Endodermal cell (in vitro differentiated cells): ENCODE measurements at regions not wholly inside any gene's neighbourhood (a gene's known extent, or its start where the extent isn't known, plus 50 kb on each side); places are given as distances from the start of the nearest gene placed in this dataset.

Experiments used
- DNase-seq: peaks from one replicate; pipeline ENCODE4 v3.0.0-alpha.2; 2017
- H3K27ac ChIP-seq: 2 replicates; pipeline ENCODE4 v1.5.1; 2013; ENCODE audit warnings: mild to moderate bottlenecking, low read depth, low read length, moderate library complexity
- H3K27me3 ChIP-seq: 2 replicates; pipeline ENCODE4 v1.6.1; 2013; ENCODE audit warnings: mild to moderate bottlenecking, low read length, moderate library complexity; ENCODE audit not compliant: insufficient read depth, control insufficient read depth, poor library complexity, severe bottlenecking
- H3K36me3 ChIP-seq: 2 replicates; pipeline ENCODE4 v1.7.0; 2013; ENCODE audit warnings: mild to moderate bottlenecking, low read length, moderate library complexity; ENCODE audit not compliant: control insufficient read depth, insufficient read depth
- H3K4me1 ChIP-seq: one replicate; pipeline ENCODE4 v1.7.0; 2013; ENCODE audit warnings: low read length; ENCODE audit not compliant: control insufficient read depth, insufficient read depth
- H3K4me3 ChIP-seq: 2 replicates; pipeline ENCODE4 v1.5.1; 2013; ENCODE audit warnings: mild to moderate bottlenecking, low read length, moderate library complexity
- H3K9ac ChIP-seq: 2 replicates; pipeline ENCODE4 v1.6.1; 2013; ENCODE audit warnings: mild to moderate bottlenecking, low read length, moderate library complexity; ENCODE audit not compliant: poor library complexity, severe bottlenecking; ENCODE audit errors: extremely low read depth
- H3K9me3 ChIP-seq: 2 replicates; pipeline ENCODE4 v1.6.1; 2013; ENCODE audit warnings: mild to moderate bottlenecking, low read length, moderate library complexity; ENCODE audit not compliant: control insufficient read depth
- H3K27ac Mint-ChIP-seq: 2 replicates; pipeline ENCODE4 v1.8.0; 2020; ENCODE audit warnings: mixed read lengths
- H3K27me3 Mint-ChIP-seq: 2 replicates; pipeline ENCODE4 v1.8.0; 2021; ENCODE audit warnings: mild to moderate bottlenecking, mixed read lengths; ENCODE audit not compliant: insufficient read depth
- H3K36me3 Mint-ChIP-seq: 2 replicates; pipeline ENCODE4 v1.8.0; 2020; ENCODE audit warnings: low read depth, mixed read lengths
- H3K4me1 Mint-ChIP-seq: 2 replicates; pipeline ENCODE4 v1.8.0; 2020; ENCODE audit warnings: mixed read lengths
- H3K4me3 Mint-ChIP-seq: 2 replicates; pipeline ENCODE4 v1.8.0; 2020; ENCODE audit warnings: mild to moderate bottlenecking, moderate library complexity, mixed read lengths
- H3K9me3 Mint-ChIP-seq: 2 replicates; pipeline ENCODE4 v1.8.0; 2020; ENCODE audit warnings: mild to moderate bottlenecking, mixed read lengths
- CTCF ChIP-seq: fragments of 200-600 bp; sonication (generic); conservative IDR thresholded peaks from 2 replicates; pipeline ENCODE4 v1.5.0; 2021; ENCODE audit warnings: antibody characterized with exemption, mild to moderate bottlenecking
- WGBS, 2 experiments: methylation state at CpG; one replicate each; pipeline versions ENCODE4 v1.1.5 to v1.1.7; 2013; ENCODE audit warnings: missing lambda C conversion rate in 2 of 2, mixed read lengths in 1 of 2; ENCODE audit not compliant: insufficient coverage in 1 of 2, insufficient read length in 1 of 2; 5-methylcytosine and 5-hydroxymethylcytosine counted together

- Histone ChIP-seq H3K27ac (no peak overlapping the region), H3K4me3 (no peak overlapping the region), H3K9ac (no peak overlapping the region), H3K4me1 (peaks cover 4% of the 10 kb centered on the region), H3K27me3 (no peaks in the 10 kb centered on the region), H3K9me3 (no peaks in the 10 kb centered on the region), H3K36me3 (no peaks in the 10 kb centered on the region)
- H3K4me1 Mint-ChIP-seq = peaks cover 16% of the 10 kb centered on the region
- no peaks in the 10 kb centered on the region for H3K27me3 Mint-ChIP-seq
- no peak overlapping the region for H3K27ac Mint-ChIP-seq
- peaks cover 5% of the 10 kb centered on the region for H3K36me3 Mint-ChIP-seq
- no peak overlapping the region for H3K4me3 Mint-ChIP-seq
- DNase-seq = no peak
- no peak for TF ChIP-seq CTCF
- H3K9me3 Mint-ChIP-seq = peaks cover 8% of the 10 kb centered on the region
- 95 to 96% methylated on average over 3 to 4 of the region's 4 CpGs for WGBS, 2 experiments
Measured at GRCh38 chr4:103292373-103292772, 94.2 kb upstream of the CENPE start.

- no peak overlapping the region for H3K27ac ChIP-seq
- Mint-ChIP-seq H3K4me1 (peaks cover 7% of the 10 kb centered on the region), H3K4me3 (no peak overlapping the region), H3K27me3 (no peaks in the 10 kb centered on the region), H3K27ac (no peak overlapping the region), H3K9me3 (peaks cover 22% of the 10 kb centered on the region), H3K36me3 (peaks cover 19% of the 10 kb centered on the region)
- H3K36me3 ChIP-seq = no peaks in the 10 kb centered on the region
- no peak for TF ChIP-seq CTCF
- WGBS, 2 experiments = 77 to 100% methylated on average over 1 of the region's 1 CpG
- no peak overlapping the region for H3K4me3 ChIP-seq
- no peak overlapping the region for H3K9ac ChIP-seq
- no peaks in the 10 kb centered on the region for H3K27me3 ChIP-seq
- no peaks in the 10 kb centered on the region for H3K9me3 ChIP-seq
- DNase-seq = no peak
- peaks cover 4% of the 10 kb centered on the region for H3K4me1 ChIP-seq
Measured at GRCh38 chr4:103289186-103289585, 91.0 kb upstream of the CENPE start.

GRCh38 chr4:103272174-103272573 is 74.0 kb upstream of the CENPE start:
- TF ChIP-seq CTCF = no peak
- H3K9me3 ChIP-seq = no peaks in the 10 kb centered on the region
- H3K4me1 Mint-ChIP-seq = no peaks in the 10 kb centered on the region
- H3K27ac ChIP-seq = no peak overlapping the region
- no peaks in the 10 kb centered on the region for H3K36me3 ChIP-seq
- H3K27me3 Mint-ChIP-seq = no peaks in the 10 kb centered on the region
- no peak overlapping the region for H3K9ac ChIP-seq
- H3K27ac Mint-ChIP-seq = no peak overlapping the region
- no peak overlapping the region for H3K4me3 ChIP-seq
- DNase-seq = no peak
- no peak overlapping the region for H3K4me3 Mint-ChIP-seq
- H3K36me3 Mint-ChIP-seq = peaks cover 17% of the 10 kb centered on the region
- H3K4me1 ChIP-seq = no peaks in the 10 kb centered on the region
- no peaks in the 10 kb centered on the region for H3K27me3 ChIP-seq
- peaks cover 21% of the 10 kb centered on the region for H3K9me3 Mint-ChIP-seq
